ENCODE measurements at regions not wholly inside any gene's neighbourhood (a gene's known extent, or its start where the extent isn't known, plus 50 kb on each side); places are given as distances from the start of the nearest gene placed in this dataset.

DNA sequence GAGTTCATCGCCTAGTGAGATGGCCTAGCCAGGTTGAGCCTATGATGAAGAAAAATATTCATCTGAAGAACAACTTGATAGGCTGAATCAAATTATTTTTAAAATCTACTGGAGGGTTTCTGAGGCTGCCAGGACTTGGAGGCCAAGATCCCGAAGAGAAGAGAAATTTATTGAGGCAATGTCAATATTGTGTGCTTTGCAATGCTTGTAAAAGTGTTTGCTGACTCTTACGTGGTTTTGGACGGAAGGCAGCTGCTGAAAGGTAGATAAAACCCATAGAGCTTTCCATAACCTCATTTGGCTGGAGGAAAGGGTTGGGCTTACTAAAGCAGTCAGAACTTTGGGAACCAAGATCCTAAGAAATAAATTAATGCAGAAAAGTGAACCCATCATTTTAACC is 361.0 kb upstream of the IL12A start:
- Histone ChIP-seq H3K27me3 (ENCODE audit: insufficient read depth, low read length) (no peaks in the 10 kb centered on the region), H3K4me1 (ENCODE audit: insufficient read depth, low read length) (no peaks in the 10 kb centered on the region), H3K9me3 (ENCODE audit: low read depth, low read length) (no peaks in the 10 kb centered on the region), H3K4me3 (ENCODE audit: low read length) (no peak overlapping the region)

DNA sequence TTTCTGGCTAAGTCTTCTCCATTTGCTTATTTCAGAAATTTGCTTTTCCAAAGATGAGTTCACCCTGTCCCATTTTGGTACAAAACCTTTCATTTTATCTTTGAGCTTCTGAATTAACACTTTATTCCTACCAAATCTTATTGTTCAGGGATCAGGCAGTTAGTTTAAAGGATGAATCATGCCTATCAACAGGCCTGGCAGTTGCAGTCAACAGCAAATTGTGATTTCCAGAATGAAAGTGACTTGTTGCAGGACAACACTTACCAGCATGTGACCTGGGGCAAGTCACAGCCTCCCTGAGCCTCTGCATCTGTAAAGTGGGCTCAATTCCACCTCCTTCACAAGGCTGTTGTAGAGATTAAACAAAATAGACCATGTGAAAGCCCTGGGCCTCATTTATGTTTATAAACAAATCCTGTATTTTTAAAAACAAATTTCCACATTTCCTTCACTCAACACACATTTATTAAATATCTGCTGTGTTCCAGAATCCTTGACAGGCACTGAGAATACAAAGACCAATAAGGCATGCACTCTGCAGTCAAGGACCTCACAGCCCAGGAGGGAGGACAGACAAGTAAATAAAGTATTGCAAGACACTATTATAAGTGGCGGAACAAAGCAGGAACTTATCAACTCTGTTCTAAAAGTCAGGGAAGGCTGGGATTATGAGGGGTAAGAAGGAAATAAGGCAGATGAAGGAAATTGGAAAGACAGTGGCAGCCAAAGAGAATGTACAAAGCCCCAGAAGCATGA is 359.1 kb upstream of the IL12A start:
- Histone ChIP-seq H3K9me3 (ENCODE audit: low read depth, low read length) (no peaks in the 10 kb centered on the region), H3K4me1 (ENCODE audit: insufficient read depth, low read length) (no peaks in the 10 kb centered on the region), H3K4me3 (ENCODE audit: low read length) (no peak overlapping the region), H3K27me3 (ENCODE audit: insufficient read depth, low read length) (no peaks in the 10 kb centered on the region)

DNA sequence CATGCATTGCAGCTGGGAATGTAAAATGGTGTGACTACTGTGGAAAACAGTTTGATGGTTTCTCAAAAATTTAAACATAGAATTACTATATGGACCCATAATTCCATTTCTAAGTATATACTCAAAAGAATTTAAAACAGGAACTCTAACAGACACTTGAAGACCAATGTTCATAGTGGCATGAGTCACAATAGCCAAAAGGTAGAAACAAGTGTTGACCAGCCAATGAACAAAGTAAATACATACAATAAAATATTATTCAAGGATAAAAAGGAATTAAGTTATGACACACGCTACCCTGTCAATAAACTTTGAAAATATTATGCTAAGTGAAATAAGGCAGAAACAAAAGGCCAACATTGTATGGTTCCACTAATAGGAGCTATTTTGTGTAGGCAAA is 357.4 kb upstream of the IL12A start:
- Histone ChIP-seq H3K9me3 (ENCODE audit: low read depth, low read length) (no peaks in the 10 kb centered on the region), H3K4me3 (ENCODE audit: low read length) (no peak overlapping the region), H3K4me1 (ENCODE audit: insufficient read depth, low read length) (no peaks in the 10 kb centered on the region), H3K27me3 (ENCODE audit: insufficient read depth, low read length) (no peaks in the 10 kb centered on the region)

DNA sequence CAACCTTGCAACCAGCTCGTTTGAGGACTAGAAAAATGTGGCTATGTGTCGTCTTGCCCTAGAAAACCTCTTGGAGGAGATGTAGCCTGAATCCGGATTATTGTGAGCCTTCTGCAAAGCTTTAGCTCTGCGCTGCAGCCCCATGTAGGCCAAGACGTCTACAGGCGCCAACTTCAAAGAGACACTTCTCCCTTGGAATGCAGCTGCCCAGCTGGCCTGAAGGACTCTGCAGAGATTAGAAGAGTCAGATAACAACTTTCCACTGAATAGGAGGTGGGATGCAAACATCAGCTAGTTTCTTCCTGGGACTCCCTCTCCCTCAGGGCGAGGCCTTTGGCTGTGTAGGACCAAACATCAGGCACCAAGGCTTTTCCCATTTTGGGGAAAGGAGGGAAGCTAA is 356.5 kb upstream of the IL12A start:
- Histone ChIP-seq H3K4me3 (ENCODE audit: low read length) (no peak overlapping the region), H3K9me3 (ENCODE audit: low read depth, low read length) (no peaks in the 10 kb centered on the region), H3K27me3 (ENCODE audit: insufficient read depth, low read length) (no peaks in the 10 kb centered on the region), H3K4me1 (ENCODE audit: insufficient read depth, low read length) (no peaks in the 10 kb centered on the region)

DNA sequence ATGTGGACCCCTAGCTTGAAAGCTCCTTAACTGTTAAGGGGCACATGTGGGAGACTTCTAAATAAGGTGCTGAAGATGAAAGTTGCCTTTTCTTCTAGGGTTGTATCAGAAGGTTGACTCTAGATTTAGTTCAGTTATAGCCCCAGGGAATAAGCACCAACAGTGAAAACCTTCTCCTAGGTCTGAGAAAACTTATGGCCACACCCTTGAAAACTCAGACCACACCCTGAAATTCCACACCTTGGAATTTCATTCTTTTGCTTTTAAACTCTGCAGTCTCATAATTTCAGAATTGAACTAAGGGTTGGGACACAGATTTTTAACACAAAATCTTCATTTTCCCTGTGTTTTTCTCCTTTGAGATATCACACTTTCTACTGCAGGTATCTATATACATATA is 355.8 kb upstream of the IL12A start:
- H3K4me3 ChIP-seq (ENCODE audit: low read length): no peak overlapping the region
- no peaks in the 10 kb centered on the region for H3K4me1 ChIP-seq (ENCODE audit: insufficient read depth, low read length)
- no peaks in the 10 kb centered on the region for H3K9me3 ChIP-seq (ENCODE audit: low read depth, low read length)
- no peaks in the 10 kb centered on the region for H3K27me3 ChIP-seq (ENCODE audit: insufficient read depth, low read length)

DNA sequence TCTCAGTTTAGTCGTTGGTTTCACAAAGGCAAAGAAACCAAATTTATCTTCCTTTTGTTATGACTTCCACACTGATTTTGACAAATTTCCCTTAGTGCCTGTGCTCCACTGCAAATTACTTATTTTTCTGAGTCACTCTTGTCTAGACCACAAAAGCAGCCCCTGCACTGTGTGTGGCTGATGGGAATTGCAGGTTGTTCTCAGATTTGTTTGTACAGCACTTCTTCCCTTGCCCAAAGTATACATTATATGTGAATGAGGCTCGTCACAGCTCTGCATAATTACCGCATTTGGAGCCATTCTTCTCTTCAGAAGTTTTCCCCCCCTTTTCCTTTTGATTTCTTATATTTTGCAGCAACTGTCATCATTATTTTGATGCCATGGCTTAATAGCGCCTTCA is 354.2 kb upstream of the IL12A start:
- Histone ChIP-seq H3K4me1 (ENCODE audit: insufficient read depth, low read length) (no peaks in the 10 kb centered on the region), H3K9me3 (ENCODE audit: low read depth, low read length) (no peaks in the 10 kb centered on the region), H3K4me3 (ENCODE audit: low read length) (no peak overlapping the region), H3K27me3 (ENCODE audit: insufficient read depth, low read length) (no peaks in the 10 kb centered on the region)

DNA sequence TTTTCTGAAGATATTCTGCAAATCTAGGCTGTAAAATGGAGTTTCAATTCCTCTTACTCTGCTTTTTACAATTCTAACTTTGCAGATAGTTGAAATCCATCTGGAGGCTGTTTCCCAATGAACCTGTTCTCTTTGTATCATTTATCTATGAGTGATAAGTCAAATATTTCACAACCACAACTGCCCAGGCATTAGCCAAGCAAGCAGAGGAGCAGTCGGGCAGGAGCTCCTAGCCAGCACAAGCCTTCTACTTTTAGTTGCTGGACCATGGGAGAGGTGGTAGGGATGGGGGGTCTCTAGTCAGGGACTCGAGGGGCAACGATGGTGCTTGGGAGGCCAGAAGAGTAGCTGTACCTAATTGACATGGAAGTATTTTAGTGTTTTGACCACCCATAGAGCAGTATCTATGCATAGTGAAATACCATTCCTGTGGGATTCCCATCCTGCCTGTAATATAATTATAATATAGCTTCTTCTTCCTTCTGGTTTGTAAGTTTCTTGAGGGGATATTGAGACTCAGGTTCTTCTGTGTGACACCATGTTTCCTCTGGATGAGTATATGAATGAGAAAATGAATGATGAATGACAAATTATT is 353.5 kb upstream of the IL12A start:
- H3K27me3 ChIP-seq (ENCODE audit: insufficient read depth, low read length): no peaks in the 10 kb centered on the region
- no peaks in the 10 kb centered on the region for H3K4me1 ChIP-seq (ENCODE audit: insufficient read depth, low read length)
- no peaks in the 10 kb centered on the region for H3K9me3 ChIP-seq (ENCODE audit: low read depth, low read length)
- H3K4me3 ChIP-seq (ENCODE audit: low read length): no peak overlapping the region

DNA sequence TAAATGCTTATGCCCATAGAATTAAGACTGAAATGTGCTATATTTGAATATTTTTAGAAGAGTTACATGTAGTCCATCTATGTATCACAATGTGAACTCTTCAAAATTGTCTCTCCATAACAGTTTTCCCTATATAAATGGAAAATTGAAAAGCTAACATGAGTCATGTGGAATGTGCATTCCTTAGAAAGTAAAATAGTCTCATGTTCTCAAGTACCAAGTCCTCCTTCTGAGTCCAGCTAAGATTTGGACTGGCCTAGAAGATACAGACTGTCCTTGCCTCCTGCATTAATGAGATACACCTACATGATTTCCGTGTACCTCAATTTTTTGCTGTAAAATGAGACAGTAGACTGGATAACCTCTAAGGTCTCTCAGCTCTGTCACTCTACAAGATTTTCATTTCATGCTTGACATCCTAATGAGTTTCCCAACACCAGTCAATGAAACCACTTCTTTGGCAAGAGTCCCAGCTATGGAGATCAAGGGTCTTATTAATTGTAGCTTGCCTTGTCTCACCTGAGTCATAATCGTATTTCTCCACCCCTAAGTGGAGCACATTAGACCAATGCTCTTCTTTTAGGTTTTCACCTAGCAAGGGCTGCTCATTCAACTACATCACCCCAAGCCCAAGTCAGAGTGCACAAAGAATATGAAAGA is 350.6 kb upstream of the IL12A start:
- Histone ChIP-seq H3K4me1 (ENCODE audit: insufficient read depth, low read length) (no peaks in the 10 kb centered on the region), H3K4me3 (ENCODE audit: low read length) (no peak overlapping the region), H3K27me3 (ENCODE audit: insufficient read depth, low read length) (no peaks in the 10 kb centered on the region), H3K9me3 (ENCODE audit: low read depth, low read length) (no peaks in the 10 kb centered on the region)

DNA sequence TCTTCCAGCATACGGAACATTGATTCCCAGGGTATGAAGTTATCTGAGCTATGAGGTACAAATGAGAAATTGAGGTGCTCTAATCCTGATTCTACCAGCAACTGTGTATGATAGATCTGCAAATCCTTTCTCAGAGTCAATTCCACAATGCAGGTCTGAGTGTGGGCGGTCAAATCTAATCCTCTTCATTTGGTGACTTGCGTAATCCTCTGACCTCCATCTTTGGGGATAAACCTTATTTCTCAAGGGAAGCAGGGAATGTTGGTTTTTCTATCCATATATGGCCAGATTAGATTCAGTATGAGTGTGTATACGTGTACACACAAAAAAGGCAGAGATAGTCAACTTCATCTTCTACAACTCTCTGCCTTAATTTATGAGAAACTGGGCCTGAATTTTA is 348.4 kb upstream of the IL12A start:
- Histone ChIP-seq H3K4me1 (ENCODE audit: insufficient read depth, low read length) (no peaks in the 10 kb centered on the region), H3K4me3 (ENCODE audit: low read length) (no peak overlapping the region), H3K9me3 (ENCODE audit: low read depth, low read length) (no peaks in the 10 kb centered on the region), H3K27me3 (ENCODE audit: insufficient read depth, low read length) (no peaks in the 10 kb centered on the region)

DNA sequence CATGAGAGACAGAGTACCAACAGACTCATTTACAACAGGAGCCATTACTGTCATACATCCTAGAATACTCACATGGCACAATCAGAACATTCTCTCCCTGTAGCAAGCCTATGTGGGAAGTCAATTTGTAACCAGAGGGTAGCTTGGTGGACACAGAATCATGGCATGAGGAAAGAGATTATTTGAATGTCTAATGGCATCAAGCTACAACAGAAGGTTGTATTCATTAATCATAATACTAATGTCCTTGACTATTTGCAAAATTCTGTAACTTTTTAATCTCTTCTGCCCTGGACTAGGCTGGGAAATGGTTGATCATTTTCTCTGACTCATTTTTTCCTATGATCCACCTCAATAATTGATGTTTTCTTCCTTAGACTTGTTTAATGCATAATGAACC is 345.2 kb upstream of the IL12A start:
- Histone ChIP-seq H3K4me3 (ENCODE audit: low read length) (no peak overlapping the region), H3K27me3 (ENCODE audit: insufficient read depth, low read length) (no peaks in the 10 kb centered on the region), H3K4me1 (ENCODE audit: insufficient read depth, low read length) (no peaks in the 10 kb centered on the region), H3K9me3 (ENCODE audit: low read depth, low read length) (no peaks in the 10 kb centered on the region)

DNA sequence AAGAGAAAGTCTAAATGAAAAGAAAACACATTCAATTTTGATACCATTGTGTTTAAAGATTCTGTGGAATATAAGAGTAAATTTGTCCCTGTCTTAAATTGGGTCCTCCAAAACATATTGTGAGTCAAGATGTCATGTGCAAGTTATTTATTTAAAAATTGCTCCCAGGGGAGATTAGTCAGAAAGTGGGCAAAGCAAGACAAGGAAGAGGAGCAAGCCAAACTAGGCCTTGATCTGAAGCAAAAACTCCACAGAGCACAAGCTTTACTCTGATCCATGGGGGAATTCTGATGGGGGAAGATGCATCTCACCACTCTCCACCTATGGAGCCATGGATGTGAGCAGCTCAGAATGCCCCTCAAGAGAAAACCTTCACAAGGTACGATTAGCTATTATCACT is 342.8 kb upstream of the IL12A start:
- no peak overlapping the region for H3K4me3 ChIP-seq (ENCODE audit: low read length)
- no peaks in the 10 kb centered on the region for H3K27me3 ChIP-seq (ENCODE audit: insufficient read depth, low read length)
- H3K4me1 ChIP-seq (ENCODE audit: insufficient read depth, low read length): no peaks in the 10 kb centered on the region
- H3K9me3 ChIP-seq (ENCODE audit: low read depth, low read length): no peaks in the 10 kb centered on the region

DNA sequence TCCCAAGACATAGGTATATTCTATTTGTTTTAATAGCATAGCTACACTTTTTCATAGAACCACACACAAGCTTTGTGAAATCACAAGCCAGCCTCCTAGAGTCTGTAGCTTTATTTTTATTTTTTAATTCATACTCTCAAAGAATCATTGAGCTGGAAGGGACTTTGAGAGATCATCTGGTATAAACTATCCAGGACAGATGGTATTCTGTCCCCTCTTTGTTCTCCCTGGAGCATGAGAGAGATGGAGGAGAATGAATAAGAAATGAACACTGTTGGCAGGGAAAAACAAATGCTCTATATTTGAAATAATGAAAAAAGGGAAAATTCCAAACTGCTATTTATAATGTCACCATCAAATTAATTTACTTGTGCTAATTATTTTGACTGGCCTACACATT is 338.7 kb upstream of the IL12A start:
- Histone ChIP-seq H3K27me3 (ENCODE audit: insufficient read depth, low read length) (no peaks in the 10 kb centered on the region), H3K4me1 (ENCODE audit: insufficient read depth, low read length) (no peaks in the 10 kb centered on the region), H3K4me3 (ENCODE audit: low read length) (no peak overlapping the region), H3K9me3 (ENCODE audit: low read depth, low read length) (no peaks in the 10 kb centered on the region)

DNA sequence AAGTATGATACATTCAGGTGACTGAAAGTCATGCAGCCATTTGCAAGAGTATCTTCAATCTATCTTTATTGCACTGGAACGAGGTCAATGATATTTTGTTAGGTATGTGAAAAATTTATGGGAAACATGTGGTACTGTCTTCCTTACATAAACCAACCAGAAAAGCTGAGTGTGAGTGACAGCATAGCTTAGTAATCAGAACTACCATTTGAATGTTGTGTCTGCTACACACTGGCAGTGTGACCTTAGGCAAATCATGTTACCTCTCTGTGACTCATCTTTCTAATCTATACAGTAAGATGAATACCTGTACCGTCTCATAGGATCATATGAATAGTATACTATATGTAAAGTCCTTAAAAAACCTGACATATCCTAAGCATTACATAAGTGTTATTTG is 337.9 kb upstream of the IL12A start:
- Histone ChIP-seq H3K27me3 (ENCODE audit: insufficient read depth, low read length) (no peaks in the 10 kb centered on the region), H3K4me1 (ENCODE audit: insufficient read depth, low read length) (no peaks in the 10 kb centered on the region), H3K9me3 (ENCODE audit: low read depth, low read length) (no peaks in the 10 kb centered on the region), H3K4me3 (ENCODE audit: low read length) (no peak overlapping the region)

DNA sequence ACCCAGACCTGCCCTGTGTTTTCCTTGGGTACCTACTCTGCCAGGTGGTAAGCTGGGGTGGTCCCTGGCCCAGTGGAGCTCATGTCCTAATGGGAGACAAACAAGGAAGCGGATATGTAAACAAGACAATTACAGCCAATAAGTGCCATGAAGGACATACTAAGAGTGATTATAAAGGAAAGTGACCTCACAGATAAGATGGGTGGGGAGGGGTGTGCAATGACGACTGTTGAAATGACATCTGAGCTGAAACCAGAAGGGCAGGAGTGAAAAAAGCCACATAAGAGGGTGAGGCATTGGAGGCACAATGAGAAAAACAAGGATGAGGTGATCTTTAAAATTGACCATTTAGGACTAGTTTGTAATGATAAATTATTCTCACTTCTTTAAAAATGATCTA is 336.2 kb upstream of the IL12A start:
- Histone ChIP-seq H3K27me3 (ENCODE audit: insufficient read depth, low read length) (no peaks in the 10 kb centered on the region), H3K9me3 (ENCODE audit: low read depth, low read length) (no peaks in the 10 kb centered on the region)

DNA sequence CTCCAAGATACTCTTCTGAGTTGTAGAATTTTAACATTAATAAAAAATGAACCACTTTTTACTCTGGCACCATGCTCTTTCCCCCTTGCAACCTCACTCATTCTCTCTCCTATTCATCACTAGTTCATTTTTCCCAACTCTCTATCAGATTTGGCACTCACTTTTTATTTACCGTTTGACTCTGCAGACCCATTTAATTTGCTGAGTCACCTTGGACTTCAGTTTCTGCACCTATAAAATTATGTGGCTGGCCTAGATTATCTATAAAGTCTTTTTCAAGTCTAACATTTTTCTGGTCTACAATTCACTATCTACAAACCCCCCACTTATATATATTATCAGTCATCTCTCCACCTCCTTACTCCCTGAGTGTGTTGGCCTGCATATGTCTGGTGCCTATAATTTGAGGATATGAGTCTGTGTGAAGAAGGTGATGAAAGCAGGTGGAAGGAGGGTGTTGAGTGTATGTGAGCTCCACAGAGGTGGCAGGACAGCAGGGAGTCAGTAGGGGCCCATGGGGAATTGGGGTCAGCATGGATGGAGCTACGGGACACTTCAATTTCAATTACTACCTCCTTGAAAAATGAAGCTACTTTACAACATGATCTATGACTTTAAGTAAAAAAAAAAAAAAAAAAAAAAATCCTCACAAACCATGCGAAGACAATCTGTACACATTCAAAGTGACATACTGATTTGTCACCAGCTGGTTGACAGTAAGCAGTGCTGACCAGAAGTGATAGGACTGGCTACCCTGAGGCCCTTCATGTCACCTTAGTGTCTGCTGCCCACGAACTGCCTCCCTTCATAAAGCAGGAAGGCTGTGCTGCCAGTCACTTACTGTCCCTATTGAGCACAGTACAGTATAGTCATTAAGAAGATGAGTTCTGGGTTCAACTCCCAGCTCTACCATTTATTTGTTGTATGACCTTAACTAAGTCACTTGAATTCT is 334.2 kb upstream of the IL12A start:
- no peaks in the 10 kb centered on the region for H3K27me3 ChIP-seq (ENCODE audit: insufficient read depth, low read length)
- H3K4me1 ChIP-seq (ENCODE audit: insufficient read depth, low read length): no peaks in the 10 kb centered on the region
- H3K9me3 ChIP-seq (ENCODE audit: low read depth, low read length): no peaks in the 10 kb centered on the region
- H3K4me3 ChIP-seq (ENCODE audit: low read length): no peak overlapping the region

More for the DNA sequence above, 336.2 kb upstream of the IL12A start:
- no peaks in the 10 kb centered on the region for H3K4me1 ChIP-seq (ENCODE audit: insufficient read depth, low read length)
- H3K4me3 ChIP-seq (ENCODE audit: low read length): no peak overlapping the region
